Activated T-helper 9 cell treated with anti-CD3 and anti-CD28 coated beads, Interleukin-2, amount 50 U/mL, for 16 hours (primary cell): ENCODE measurements at regions not wholly inside any gene's neighbourhood (a gene's known extent, or its start where the extent isn't known, plus 50 kb on each side); places are given as distances from the start of the nearest gene placed in this dataset.
"Not testable (repeated sequence)": the region's sequence is repeated elsewhere in the genome, so short reads cannot be mapped to it uniquely, and the experiment has no call there.

Experiments used
- DNase-seq: peaks from one replicate; pipeline ENCODE4 v3.0.0-alpha.2; 2020; ENCODE audit warnings: low read depth

DNA sequence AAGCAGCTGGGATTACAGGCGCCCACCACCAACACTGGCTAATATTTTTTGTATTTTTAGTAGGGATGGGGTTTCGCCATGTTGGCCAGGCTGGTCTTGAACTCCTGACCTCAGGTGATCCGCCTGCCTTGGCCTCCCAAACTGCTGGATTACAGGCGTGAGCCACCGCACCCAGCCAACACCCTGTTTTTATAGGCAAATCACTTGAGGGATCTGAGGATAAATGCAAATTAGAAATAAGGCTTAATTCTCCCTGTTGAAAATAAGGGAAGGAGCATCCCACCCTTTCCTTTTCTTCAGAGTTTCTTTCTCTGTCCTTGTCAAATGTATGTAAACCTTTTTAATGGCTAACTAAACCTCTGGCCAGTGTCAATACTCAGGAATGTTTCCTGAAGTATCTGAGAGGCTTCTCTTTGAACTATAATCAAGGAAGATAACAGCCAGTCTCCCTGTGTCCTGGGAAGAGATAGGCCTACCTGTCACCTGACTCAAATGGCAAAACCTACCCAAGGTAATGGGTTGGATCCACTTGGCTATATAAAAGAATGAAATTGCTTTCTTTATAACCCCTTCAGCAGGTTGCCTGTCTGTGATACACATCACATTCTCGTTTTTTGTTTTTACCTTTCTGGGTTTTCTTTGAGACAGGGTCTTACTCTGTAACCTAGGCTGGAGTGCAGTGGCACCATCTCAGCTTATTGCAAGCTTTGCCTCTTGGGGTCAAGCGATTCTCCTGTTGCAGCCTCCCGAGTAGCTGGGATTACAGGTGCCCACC, 64.5 kb upstream of the TNFAIP3 start:
- no peak for DNase-seq

DNA sequence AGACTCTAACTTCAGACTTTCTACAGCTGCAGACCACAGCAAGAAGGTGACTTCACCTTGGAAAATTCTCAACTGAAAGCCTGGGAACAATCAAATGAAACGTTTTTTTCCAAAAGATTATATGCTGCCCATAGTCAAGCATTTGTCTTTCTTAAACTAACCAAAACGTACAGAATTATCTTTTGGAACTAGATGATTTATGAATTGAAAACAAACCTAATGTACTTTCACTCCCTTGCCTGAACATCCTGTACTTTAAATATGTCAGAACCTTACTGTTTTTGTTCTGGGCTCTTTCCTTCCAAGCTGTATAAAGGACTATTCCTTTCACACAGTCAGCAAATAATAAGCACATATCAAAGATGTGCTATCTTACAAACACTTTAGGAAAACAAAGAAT, 62.4 kb upstream of the TNFAIP3 start:
- no peak for DNase-seq

DNA sequence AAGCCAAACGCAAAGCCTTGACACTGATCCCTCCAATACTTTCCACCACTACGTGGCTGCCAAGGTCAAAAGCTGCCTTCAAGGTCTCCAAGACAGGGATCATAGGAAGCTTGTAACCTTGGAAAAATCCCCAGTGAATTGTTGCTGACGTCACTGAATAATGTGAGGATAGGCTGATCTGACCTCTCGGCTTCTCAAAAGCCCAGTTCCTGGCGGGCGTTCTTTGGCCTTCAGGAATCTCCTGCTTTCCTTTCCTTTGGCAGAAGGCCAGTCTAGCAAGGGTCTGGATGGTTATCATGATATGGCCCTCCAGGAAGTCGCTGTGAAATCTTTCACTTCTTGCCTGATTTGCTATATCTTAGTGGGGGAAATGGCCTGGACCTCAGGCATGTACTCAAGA, 61.4 kb upstream of the TNFAIP3 start:
- DNase-seq: no peak

DNA sequence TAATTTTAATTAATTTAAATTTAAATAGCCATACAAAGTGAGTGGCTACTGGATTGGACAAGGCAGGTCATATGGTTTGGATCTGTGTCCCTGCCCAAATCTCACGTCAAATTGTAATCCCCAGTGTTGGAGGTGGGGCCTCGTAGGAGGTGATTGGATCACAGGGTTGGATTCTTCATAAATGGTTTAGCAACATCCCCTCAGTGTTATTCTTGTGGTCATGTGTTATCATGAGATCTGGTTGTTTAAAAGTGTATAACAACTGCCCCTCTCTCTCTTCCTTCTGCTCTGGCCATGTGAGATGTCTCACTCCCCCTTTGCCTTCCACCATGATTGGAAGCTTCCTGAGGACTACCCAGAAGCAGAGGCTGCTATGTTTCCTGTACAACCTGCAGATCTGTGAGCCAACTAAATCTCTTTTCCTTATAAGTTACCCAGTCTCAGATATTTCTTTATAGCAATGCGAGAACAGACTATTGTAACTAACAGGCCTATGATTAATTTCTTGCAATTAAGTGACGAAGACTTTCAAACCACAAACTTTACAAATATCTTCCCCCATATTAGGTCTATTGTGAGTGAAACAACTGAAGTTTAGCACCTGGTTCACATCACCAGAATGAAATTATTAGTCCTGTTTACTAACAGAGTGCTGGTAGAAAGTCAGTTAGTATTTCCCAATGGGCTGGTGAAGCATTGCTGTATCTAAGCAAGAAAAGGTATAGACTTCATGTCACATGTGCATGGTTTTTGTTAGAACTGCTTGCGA, 60.0 kb upstream of the TNFAIP3 start:
- no peak for DNase-seq

DNA sequence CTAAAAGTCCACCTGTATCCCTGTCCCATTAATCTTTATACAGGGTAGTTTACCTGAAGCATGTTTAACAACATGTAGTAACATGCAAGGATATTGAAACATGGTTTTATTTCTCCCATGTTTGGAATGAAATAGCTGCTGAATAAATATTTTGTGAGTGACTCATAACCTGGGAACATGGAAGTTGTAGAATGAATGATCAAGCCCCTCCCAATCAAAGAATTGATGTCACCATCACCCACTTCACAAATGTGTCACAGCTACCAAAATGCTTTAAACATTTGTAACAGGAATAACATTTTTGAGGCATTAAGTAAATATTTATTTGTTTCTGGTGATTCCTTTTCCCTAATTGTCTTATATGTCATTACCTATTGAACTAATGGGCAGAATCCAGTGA, 58.9 kb upstream of the TNFAIP3 start:
- DNase-seq: no peak

DNA sequence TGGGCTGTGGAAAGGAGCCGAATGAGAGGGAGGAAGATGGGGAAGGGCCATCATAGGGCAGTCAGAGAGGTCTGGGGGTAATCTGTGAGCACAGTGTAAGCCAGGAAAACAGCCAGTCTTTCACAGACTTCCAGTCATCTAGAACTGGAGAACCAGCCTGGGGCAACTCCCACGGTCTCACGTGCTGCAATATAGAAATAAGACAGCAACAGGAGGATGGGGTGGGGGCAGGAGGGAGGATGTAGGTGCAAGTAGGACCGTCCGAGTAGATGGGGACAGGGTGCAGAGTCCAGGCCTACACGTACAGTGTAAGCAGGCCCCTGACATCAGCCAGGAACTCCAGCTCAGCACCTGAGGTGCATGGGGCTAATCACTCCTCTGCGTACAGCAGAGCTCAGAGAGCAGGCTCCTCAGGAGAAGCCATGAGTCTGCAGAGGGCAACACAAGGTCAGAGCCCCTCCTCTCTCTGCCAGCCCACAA, 58.2 kb upstream of the TNFAIP3 start:
- DNase-seq: no peak

DNA sequence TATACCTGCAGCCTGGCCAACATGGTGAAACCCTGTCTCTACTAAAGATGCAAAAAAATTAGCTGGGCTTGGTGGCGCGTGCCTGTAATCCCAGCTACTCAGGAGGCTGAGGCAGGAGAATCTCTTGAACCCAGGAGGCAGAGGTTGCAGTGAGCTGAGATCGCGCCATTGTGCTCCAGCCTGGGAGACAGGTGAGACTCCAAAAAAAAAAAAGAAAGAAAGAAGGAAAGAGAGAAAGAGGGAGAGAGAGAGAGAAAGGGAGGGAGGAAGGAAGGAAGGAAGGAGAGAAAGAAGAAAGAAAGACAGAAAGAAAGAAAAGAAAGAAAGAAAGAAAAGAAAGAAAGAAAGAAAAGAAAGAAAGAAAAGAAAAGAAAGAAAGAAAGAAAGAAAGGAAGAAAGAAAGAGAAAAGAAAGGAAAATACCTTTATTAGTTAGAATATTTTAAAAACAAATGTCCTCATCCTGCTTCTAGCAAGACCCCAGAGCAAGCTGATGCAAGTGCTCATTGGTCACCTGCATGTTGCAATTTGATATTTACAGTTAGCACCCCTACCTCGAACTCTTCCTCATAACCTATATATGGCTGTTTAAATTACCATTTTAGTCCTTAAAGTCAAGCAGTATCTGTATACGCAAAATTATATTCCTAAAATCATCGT, 57.0 kb upstream of the TNFAIP3 start:
- DNase-seq: not testable (repeated sequence)

DNA sequence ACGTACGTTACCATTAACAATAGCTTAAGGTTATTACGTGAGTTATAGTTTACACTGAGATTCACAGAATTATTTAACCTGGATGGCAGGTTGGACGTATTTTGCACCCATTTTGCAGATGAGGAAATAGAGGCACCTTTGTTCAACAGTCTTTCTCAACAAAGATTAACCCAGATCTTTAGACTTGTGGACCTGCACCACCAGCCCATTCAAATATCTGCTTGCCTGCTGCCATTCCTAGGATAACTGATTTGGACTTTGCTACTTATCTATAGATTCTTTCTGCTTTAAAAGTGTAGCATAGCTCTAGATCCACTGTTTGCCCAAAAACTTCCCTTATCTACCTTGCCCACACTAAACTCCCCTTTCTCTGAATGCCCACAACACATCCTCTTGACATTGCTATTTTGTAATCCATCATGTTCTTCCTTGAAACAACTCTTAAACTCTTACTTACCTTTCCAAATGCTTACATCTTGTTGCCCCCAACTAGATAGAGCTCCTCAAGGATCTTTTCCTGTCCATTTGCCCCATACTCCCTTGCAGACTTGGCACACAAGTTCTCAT, 56.4 kb upstream of the TNFAIP3 start:
- DNase-seq: no peak

DNA sequence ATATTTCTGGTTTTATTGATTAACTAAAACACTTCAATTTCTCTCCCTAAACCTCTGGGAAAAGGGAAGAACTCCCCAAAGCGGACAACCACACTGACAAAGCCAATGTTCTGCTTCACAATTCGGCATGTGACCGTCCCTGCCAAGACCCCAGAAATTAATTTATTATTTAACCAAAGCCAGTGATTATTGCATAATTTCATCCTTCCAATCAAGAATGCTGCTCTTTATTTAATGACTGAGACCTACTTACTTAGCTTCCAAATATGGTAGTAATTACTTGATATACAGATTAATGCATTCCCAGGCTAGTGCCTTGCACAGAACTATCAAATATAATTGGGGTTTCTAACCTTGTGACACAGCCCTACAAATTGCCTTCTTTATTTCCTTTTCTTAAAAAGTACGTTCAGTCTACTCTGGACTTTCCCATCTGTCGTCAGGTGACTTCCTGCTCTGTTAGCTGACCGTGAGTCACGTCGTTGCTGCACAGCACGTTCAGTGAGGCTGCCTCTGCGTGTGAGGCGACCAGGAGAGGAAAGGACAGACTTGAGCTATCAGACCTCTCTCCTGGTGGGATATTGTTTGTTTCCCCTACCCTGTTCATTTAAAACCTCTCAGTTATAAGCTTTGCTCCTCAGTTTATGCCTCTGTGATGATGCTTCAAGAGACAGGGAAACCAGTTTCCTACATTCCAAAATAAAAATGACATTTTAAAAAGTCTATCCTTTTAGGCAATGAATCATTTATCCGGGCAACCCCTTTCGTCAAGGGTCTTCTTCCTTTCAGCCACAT, 55.7 kb upstream of the TNFAIP3 start:
- peak; percentile 71 for DNase-seq

DNA sequence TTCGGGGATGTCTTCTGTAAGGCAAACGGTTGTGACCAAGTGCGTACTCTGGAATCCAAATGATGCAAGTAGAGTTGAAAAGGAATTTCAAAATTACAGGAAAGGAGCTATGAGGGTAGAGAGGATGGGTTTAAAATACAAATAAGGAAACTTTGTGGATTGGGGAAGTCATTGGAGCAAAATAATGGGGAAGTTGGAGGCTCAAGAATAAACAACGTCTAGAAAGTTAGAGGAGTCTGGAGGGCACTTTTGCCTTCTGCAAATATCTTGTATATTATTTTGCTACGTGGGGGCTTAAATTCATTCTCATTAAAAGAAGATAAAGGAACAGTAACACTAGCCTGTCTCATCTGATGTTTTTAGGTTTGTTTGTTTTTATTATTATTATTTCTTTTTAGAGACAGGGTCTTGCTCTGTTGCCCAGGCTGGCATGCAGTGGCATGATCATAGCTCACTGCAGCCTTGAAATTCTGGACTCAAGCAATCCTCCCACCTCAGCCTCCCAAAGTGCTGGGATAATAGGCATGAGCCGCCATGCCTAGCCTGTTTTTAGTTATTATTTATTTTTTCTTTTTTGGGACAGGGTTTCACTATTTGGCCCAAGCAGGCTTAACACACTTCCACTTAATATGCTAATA, 55.0 kb upstream of the TNFAIP3 start:
- no peak for DNase-seq

DNA sequence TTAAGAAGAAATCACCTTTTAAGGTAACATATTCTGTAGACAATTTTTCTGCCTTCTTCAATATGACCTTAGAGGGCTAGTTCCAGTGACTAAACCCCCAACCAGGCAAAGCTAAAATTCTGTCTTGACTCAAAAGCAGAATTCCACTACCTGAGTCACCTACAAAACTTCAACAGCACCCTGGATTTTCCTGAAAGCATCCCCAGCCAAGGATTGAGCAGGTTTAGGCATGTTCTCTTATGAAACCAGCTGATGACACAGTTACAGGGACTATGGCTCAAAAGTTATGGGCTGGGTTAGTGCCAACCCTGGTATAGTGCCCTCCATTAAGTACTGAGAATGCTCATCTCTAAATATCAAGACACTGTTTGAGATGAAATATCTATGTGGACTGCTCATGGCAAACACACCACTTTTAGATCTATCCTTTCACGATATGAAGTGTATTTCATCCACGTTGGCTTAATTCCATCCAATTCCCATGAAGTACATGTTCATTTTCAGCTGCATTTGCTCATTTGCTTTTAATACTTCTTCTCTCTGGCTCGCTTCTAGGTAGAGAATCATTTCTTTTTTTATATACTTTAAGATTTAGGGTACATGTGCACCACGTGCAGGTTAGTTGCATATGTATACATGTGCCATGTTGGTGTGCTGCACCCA, 53.6 kb upstream of the TNFAIP3 start:
- no peak for DNase-seq

DNA sequence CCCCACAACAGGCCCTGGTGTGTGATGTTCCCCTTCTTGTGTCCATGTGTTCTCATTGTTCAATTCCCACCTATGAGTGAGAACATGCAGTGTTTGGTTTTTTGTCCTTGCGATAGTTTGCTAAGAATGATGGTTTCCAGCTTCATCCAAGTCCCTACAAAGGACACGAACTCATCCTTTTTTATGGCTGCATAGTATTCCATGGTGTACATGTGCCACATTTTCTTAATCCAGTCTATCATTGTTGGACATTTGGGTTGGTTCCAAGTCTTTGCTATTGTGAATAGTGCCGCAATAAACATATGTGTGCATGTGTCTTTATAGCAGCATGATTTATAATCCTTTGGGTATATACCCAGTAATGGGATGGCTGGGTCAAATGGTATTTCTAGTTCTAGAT, 53.0 kb upstream of the TNFAIP3 start:
- not testable (repeated sequence) for DNase-seq

DNA sequence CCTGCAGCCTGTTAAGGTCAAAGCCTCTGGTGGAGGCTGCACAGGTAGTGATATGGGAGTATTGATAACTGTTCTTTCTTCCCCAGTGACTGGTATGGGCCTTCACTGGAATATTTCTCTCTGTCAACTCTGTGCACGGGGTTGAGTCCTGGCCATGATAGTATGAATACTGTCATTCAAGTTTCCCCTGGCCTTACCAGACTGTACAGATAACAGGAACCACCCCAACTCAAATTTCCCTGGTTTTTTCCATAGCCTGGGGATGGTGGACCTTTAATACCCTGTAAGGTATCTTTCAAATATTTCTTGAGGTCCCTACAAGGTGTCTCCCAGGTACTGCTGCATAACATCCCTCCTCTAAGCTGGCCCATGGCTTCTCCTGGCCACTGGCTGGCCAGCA, 51.4 kb upstream of the TNFAIP3 start:
- no peak for DNase-seq

DNA sequence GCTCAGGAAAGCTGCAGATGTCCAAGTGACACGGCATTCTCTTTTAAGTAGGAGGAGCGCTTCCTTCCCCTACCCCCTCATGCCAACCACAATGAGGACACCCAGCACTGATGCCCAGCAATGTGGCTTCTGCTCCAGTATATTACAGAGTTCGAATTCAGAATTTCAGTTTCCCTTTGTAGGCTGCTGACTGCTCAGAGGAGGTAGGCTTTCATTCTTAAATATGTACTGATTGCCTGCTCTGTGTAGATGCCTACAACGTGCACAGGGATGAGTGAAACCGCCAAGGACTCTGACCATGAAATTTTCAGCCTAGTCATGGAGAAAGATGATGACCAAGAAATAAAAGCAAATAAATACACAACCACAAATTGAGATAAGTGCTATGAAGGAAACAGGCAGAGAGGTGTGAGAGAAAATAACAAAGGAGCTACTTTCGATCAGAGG, 50.9 kb upstream of the TNFAIP3 start:
- DNase-seq: no peak

DNA sequence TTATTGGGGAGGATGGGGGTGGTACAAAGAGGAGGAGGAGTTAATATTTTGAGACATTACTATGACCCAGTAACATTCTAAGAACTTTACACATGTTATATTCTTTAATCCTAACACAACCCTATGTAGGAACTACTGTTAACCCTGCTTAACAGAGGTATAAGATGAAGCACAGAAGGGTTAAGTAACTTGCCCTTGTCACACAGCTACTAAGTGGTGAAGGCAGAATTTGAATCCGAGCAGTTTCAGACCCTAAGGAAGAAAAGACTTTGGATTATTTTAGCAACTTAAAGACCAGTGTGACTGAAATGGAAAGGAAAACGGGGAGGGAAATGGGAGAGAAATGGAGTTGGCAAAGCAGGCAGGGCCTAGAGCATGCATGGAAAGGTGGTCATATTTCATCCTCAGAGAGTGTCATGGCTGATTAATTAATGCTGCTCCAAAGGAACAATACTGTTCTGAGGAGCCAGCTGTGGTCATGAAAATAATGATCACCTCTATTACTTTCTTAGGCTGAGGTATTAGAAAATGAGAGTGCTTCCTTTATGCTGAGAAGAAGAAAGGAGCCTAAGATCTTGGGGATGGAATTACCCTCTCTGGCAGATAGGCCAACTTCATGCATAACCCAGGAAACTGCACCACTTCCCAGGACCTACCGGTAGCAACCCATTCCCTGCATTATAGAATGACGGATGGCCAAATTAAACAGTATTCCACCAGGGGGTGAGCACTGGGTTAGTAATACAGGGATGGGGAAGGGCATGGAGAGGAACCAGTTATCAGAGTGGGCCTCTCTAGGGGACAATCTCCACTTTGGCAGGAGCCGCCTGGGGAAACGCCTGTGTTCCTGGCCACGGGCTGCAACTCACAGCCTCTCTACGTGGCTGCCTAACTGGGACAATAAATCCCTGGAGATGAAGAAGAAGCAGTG, 50.1 kb upstream of the TNFAIP3 start:
- DNase-seq: no peak
